ENCODE measurements at regions not wholly inside any gene's neighbourhood (a gene's known extent, or its start where the extent isn't known, plus 50 kb on each side); places are given as distances from the start of the nearest gene placed in this dataset.
A peak's percentile ranks its signal among the peaks of the same experiment; 100 is the strongest.

GRCh38 chr7:25375805-25376600 is 147.7 kb upstream of the NPVF start:
- Histone ChIP-seq H3K36me3 (replicated peaks in 1 of 2; ENCODE audit: insufficient read depth in 1 of 2, low read depth in 2 of 2) (no peaks in the 10 kb centered on the region), H3K27ac (no peak overlapping the region), H3K27me3 (no peaks in the 10 kb centered on the region), H3K4me1 (peaks cover 10% of the 10 kb centered on the region), H3K4me3 (no peak overlapping the region), H3K9me3 (no peaks in the 10 kb centered on the region)
- intact Hi-C loops (cut with DNase I), result no loop called here
- TF ChIP-seq, protein P1, sequence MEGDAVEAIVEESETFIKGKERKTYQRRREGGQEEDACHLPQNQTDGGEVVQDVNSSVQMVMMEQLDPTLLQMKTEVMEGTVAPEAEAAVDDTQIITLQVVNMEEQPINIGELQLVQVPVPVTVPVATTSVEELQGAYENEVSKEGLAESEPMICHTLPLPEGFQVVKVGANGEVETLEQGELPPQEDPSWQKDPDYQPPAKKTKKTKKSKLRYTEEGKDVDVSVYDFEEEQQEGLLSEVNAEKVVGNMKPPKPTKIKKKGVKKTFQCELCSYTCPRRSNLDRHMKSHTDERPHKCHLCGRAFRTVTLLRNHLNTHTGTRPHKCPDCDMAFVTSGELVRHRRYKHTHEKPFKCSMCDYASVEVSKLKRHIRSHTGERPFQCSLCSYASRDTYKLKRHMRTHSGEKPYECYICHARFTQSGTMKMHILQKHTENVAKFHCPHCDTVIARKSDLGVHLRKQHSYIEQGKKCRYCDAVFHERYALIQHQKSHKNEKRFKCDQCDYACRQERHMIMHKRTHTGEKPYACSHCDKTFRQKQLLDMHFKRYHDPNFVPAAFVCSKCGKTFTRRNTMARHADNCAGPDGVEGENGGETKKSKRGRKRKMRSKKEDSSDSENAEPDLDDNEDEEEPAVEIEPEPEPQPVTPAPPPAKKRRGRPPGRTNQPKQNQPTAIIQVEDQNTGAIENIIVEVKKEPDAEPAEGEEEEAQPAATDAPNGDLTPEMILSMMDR (IDR thresholded peaks at IDR 0.05), result no peak
- no peak for TF ChIP-seq POLR2A (IDR thresholded peaks at IDR 0.05)
- no peak for ATAC-seq
- WGBS, 2 donors, result 13 to 17% methylated on average over 3 of the region's 3 CpGs
- DNase-seq, result no peak

GRCh38 chr7:25379351-25380300 is 151.3 kb upstream of the NPVF start:
- Histone ChIP-seq H3K9me3 (no peaks in the 10 kb centered on the region), H3K27ac (no peak overlapping the region), H3K36me3 (replicated peaks in 1 of 2; ENCODE audit: insufficient read depth in 1 of 2, low read depth in 2 of 2) (no peaks in the 10 kb centered on the region), H3K4me1 (peaks cover 38% of the 10 kb centered on the region), H3K4me3 (no peak overlapping the region), H3K27me3 (no peaks in the 10 kb centered on the region)
- TF ChIP-seq, protein P1 (IDR thresholded peaks at IDR 0.05), result no peak
- TF ChIP-seq POLR2A (IDR thresholded peaks at IDR 0.05), result no peak
- ATAC-seq (no peak), DNase-seq (no peak)
- WGBS, 2 donors, result 86 to 88% methylated on average over 5 of the region's 5 CpGs
- intact Hi-C loops (cut with DNase I), result loop anchor here (10.0 kb wide), 1 partner anchor 185 kb away; no protein-coding TSS in a partner anchor

DNA sequence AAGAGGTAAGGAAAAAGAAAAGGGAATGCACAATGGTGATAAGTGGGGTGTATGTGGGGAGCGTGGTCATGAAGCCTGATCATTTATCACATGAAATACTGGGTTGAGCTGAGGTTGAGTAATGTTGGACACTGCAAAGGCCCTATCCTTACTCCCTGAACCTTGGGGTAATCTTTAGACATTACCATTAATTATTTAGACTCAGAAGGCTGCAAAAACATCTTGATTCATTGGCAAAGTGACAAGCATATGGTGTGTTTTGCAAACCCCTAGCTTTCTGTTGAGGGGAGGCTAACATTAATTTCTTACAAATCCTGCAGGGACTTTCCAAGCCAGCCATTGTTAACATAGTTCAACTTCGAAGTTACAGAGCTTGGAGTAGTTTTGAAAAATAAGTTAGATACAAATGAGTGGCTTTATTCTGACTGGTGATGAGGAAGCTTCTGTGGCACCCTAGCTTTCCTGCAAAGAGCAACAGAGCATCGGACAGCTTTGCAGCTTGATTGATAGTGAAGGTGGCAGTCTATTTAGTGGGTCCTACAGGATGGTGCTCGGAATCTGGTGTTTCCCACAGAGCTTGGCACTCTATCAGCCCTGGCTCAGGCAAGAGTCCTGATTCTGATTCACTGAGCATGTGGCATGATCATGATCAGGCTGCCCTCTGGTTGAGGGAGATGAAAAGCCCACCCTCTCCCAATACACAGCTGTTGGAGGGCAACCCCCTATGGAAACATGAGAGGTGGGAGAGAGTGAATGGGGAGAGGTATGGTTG is 153.7 kb upstream of the NPVF start:
- 61 to 67% methylated on average over 4 of the region's 4 CpGs for WGBS, 2 donors
- H3K27me3 ChIP-seq, result no peaks in the 10 kb centered on the region
- no peak overlapping the region for H3K4me3 ChIP-seq
- ATAC-seq (no peak), DNase-seq (no peak)
- TF ChIP-seq, protein P1 (IDR thresholded peaks at IDR 0.05), result no peak
- TF ChIP-seq POLR2A (IDR thresholded peaks at IDR 0.05), result no peak
- peaks cover 52% of the 10 kb centered on the region for H3K4me1 ChIP-seq
- H3K9me3 ChIP-seq, result no peaks in the 10 kb centered on the region
- H3K27ac ChIP-seq, result no peak overlapping the region
- no peaks in the 10 kb centered on the region for H3K36me3 ChIP-seq (replicated peaks in 1 of 2; ENCODE audit: insufficient read depth in 1 of 2, low read depth in 2 of 2)
- intact Hi-C loops (cut with DNase I), result loop anchor here (10.0 kb wide), 1 partner anchor 183 kb away; no protein-coding TSS in a partner anchor

DNA sequence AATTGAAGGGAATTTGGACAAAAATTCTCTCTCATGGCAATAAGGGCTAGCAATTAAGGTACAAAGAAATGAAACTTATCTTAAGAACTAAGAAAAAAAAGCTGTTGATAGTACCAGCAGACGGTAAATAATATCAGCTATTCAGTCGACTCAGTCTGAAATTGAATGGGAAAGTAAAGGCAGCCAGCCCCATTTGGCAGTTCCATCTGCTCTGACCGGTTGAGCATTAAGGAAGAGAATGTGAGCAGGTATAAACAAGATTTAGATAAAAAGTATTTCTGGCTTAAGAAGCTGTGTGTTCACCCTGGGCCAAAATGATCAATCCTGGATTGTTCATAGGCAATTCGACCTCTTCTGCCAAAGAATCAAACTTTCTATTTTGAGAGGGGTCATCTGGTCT is 154.6 kb upstream of the NPVF start:
- H3K9me3 ChIP-seq, result no peaks in the 10 kb centered on the region
- no peak overlapping the region for H3K4me3 ChIP-seq
- no peak overlapping the region for H3K27ac ChIP-seq
- ATAC-seq, result no peak
- H3K36me3 ChIP-seq (replicated peaks in 1 of 2; ENCODE audit: insufficient read depth in 1 of 2, low read depth in 2 of 2), result no peaks in the 10 kb centered on the region
- WGBS, 2 donors, result 20 to 26% methylated on average over 4 of the region's 4 CpGs
- TF ChIP-seq, protein P1 (IDR thresholded peaks at IDR 0.05), result no peak
- TF ChIP-seq POLR2A (IDR thresholded peaks at IDR 0.05), result no peak
- intact Hi-C loops (cut with DNase I), result loop anchor here (10.0 kb wide), 1 partner anchor 182 kb away; no protein-coding TSS in a partner anchor
- H3K4me1 ChIP-seq, result peaks cover 58% of the 10 kb centered on the region
- H3K27me3 ChIP-seq, result no peaks in the 10 kb centered on the region
- DNase-seq, result peak in 2 of 4 donors; percentile 20 to 25
